ENCODE measurements at regions not wholly inside any gene's neighbourhood (a gene's known extent, or its start where the extent isn't known, plus 50 kb on each side); places are given as distances from the start of the nearest gene placed in this dataset.

DNA sequence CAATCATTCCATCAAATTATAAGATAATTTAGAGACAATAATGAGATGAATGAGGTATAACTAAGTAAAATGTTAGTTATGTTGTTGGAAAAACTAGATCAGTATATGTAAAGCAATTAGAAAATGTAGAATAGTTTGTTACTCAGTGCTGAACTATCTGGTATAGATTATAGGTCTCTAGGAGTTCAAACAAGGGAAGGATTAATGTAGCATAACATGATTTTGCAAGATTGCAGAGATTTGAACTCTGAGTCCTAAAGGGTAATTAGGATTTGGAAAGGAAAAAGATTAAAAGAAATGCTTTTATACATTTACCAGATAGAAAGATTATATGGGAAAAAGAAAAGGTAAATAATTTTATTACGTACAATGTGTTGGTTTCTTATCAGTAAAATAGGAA lies 246.3 kb downstream of the KCNC2 start:
- ATAC-seq (ENCODE audit: low FRiP score) = no peak
- no peak for DNase-seq
- H3K27ac ChIP-seq (ENCODE audit: low read depth in 1 of 2, low read length in 2 of 2) = no peak overlapping the region
- no peak overlapping the region for H3K4me3 ChIP-seq (ENCODE audit: low read length in 2 of 2)
- H3K36me3 ChIP-seq (ENCODE audit: control insufficient read depth in 1 of 2, insufficient read depth in 2 of 2, low read length in 1 of 2) = no peaks in the 10 kb centered on the region
- H3K27me3 ChIP-seq (ENCODE audit: control insufficient read depth in 1 of 2, insufficient read depth in 2 of 2, low read length in 1 of 2) = no peaks in the 10 kb centered on the region
- H3K9me3 ChIP-seq (ENCODE audit: control insufficient read depth, low read length) = no peaks in the 10 kb centered on the region
- no peaks in the 10 kb centered on the region for H3K4me1 ChIP-seq (ENCODE audit: control insufficient read depth in 1 of 2, insufficient read depth in 2 of 2, low read length in 2 of 2)
- intact Hi-C loops (cut with DNase I) = no loop called here
- 76 to 90% methylated on average over 1 of the region's 1 CpG for WGBS, 2 donors

DNA sequence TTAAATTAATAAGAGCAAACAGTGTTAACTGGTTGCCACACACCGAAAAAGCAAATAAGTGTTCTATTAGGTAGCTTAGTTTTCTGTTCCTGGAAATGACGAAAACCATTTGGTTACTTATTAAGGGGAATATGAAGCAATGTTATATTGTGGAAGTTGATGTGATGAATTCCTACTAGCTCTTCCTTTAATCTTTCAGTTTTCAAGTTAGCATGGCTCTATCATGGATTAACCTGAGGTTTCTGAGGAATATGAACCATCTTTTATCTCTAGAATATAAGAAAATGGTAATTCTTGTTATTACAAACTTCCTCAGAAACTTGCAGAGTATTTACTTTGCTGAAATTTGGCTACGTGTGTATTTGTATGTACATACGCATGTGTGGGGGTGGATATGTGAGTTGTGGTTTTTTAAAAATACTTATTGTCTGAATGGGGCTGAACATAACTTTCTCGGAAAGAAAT lies 245.7 kb downstream of the KCNC2 start:
- intact Hi-C loops (cut with DNase I) = no loop called here
- ATAC-seq (ENCODE audit: low FRiP score) (no peak), DNase-seq (no peak)
- 83 to 85% methylated on average over 5 of the region's 5 CpGs for WGBS, 2 donors
- H3K36me3 ChIP-seq (ENCODE audit: control insufficient read depth in 1 of 2, insufficient read depth in 2 of 2, low read length in 1 of 2) = no peaks in the 10 kb centered on the region
- no peaks in the 10 kb centered on the region for H3K27me3 ChIP-seq (ENCODE audit: control insufficient read depth in 1 of 2, insufficient read depth in 2 of 2, low read length in 1 of 2)
- H3K4me1 ChIP-seq (ENCODE audit: control insufficient read depth in 1 of 2, insufficient read depth in 2 of 2, low read length in 2 of 2) = no peaks in the 10 kb centered on the region
- H3K9me3 ChIP-seq (ENCODE audit: control insufficient read depth, low read length) = no peaks in the 10 kb centered on the region
- H3K4me3 ChIP-seq (ENCODE audit: low read length in 2 of 2) = no peak overlapping the region
- no peak overlapping the region for H3K27ac ChIP-seq (ENCODE audit: low read depth in 1 of 2, low read length in 2 of 2)

- 66 to 67% methylated on average over 2 of the region's 2 CpGs for WGBS, 2 donors
- no peaks in the 10 kb centered on the region for H3K27me3 ChIP-seq (ENCODE audit: control insufficient read depth in 1 of 2, insufficient read depth in 2 of 2, low read length in 1 of 2)
- no peak overlapping the region for H3K4me3 ChIP-seq (ENCODE audit: low read length in 2 of 2)
- no peaks in the 10 kb centered on the region for H3K4me1 ChIP-seq (ENCODE audit: control insufficient read depth in 1 of 2, insufficient read depth in 2 of 2, low read length in 2 of 2)
- no peak overlapping the region for H3K27ac ChIP-seq (ENCODE audit: low read depth in 1 of 2, low read length in 2 of 2)
- no peak for ATAC-seq (ENCODE audit: low FRiP score)
- H3K36me3 ChIP-seq (ENCODE audit: control insufficient read depth in 1 of 2, insufficient read depth in 2 of 2, low read length in 1 of 2) = no peaks in the 10 kb centered on the region
- H3K9me3 ChIP-seq (ENCODE audit: control insufficient read depth, low read length) = no peaks in the 10 kb centered on the region
- DNase-seq = no peak
- intact Hi-C loops (cut with DNase I) = no loop called here
Measured at GRCh38 chr12:74964390-74964789, 245.2 kb downstream of the KCNC2 start.

- no peak for ATAC-seq (ENCODE audit: low FRiP score)
- Histone ChIP-seq H3K4me1 (ENCODE audit: control insufficient read depth in 1 of 2, insufficient read depth in 2 of 2, low read length in 2 of 2) (no peaks in the 10 kb centered on the region), H3K27me3 (ENCODE audit: control insufficient read depth in 1 of 2, insufficient read depth in 2 of 2, low read length in 1 of 2) (no peaks in the 10 kb centered on the region), H3K27ac (ENCODE audit: low read depth in 1 of 2, low read length in 2 of 2) (no peak overlapping the region), H3K36me3 (ENCODE audit: control insufficient read depth in 1 of 2, insufficient read depth in 2 of 2, low read length in 1 of 2) (no peaks in the 10 kb centered on the region), H3K9me3 (ENCODE audit: control insufficient read depth, low read length) (no peaks in the 10 kb centered on the region), H3K4me3 (ENCODE audit: low read length in 2 of 2) (no peak overlapping the region)
- intact Hi-C loops (cut with DNase I) = no loop called here
- 40 to 52% methylated on average over 1 of the region's 1 CpG for WGBS, 2 donors
- DNase-seq = no peak
Measured at GRCh38 chr12:74971201-74971600, 238.4 kb downstream of the KCNC2 start.

- H3K36me3 ChIP-seq (ENCODE audit: control insufficient read depth in 1 of 2, insufficient read depth in 2 of 2, low read length in 1 of 2) = no peaks in the 10 kb centered on the region
- DNase-seq (no peak), ATAC-seq (ENCODE audit: low FRiP score) (no peak)
- 35 to 43% methylated on average over 5 of the region's 5 CpGs for WGBS, 2 donors
- no peaks in the 10 kb centered on the region for H3K4me1 ChIP-seq (ENCODE audit: control insufficient read depth in 1 of 2, insufficient read depth in 2 of 2, low read length in 2 of 2)
- H3K27me3 ChIP-seq (ENCODE audit: control insufficient read depth in 1 of 2, insufficient read depth in 2 of 2, low read length in 1 of 2) = no peaks in the 10 kb centered on the region
- intact Hi-C loops (cut with DNase I) = no loop called here
- H3K4me3 ChIP-seq (ENCODE audit: low read length in 2 of 2) = no peak overlapping the region
- no peaks in the 10 kb centered on the region for H3K9me3 ChIP-seq (ENCODE audit: control insufficient read depth, low read length)
- no peak overlapping the region for H3K27ac ChIP-seq (ENCODE audit: low read depth in 1 of 2, low read length in 2 of 2)
Measured at GRCh38 chr12:74977832-74978481, 231.7 kb downstream of the KCNC2 start.

DNA sequence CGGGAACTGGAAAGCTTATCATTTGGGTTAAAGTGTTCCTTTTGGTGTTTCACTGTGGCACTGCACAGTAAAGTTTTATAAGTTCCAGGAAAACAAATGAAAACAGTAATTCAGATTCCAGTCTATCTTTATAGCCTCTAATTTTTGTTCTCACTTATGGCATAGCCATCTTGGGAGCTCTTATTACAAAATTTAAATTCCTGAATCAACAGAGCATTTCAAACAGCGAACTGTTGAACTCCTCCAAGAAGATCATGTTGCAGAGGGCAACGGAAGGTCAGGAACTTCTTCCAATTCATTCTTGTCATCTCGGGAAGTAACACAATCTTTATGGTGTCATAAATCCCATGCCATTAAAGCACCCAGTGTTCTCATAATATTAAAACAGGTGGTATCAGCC lies 229.1 kb downstream of the KCNC2 start:
- H3K36me3 ChIP-seq (ENCODE audit: control insufficient read depth in 1 of 2, insufficient read depth in 2 of 2, low read length in 1 of 2) = no peaks in the 10 kb centered on the region
- no peaks in the 10 kb centered on the region for H3K27me3 ChIP-seq (ENCODE audit: control insufficient read depth in 1 of 2, insufficient read depth in 2 of 2, low read length in 1 of 2)
- no peaks in the 10 kb centered on the region for H3K4me1 ChIP-seq (ENCODE audit: control insufficient read depth in 1 of 2, insufficient read depth in 2 of 2, low read length in 2 of 2)
- ATAC-seq (ENCODE audit: low FRiP score) (no peak), DNase-seq (no peak)
- no peak overlapping the region for H3K4me3 ChIP-seq (ENCODE audit: low read length in 2 of 2)
- 3 to 6% methylated on average over 4 of the region's 4 CpGs for WGBS, 2 donors
- H3K9me3 ChIP-seq (ENCODE audit: control insufficient read depth, low read length) = no peaks in the 10 kb centered on the region
- no peak overlapping the region for H3K27ac ChIP-seq (ENCODE audit: low read depth in 1 of 2, low read length in 2 of 2)
- intact Hi-C loops (cut with DNase I) = no loop called here

- no peaks in the 10 kb centered on the region for H3K4me1 ChIP-seq (ENCODE audit: control insufficient read depth in 1 of 2, insufficient read depth in 2 of 2, low read length in 2 of 2)
- H3K27ac ChIP-seq (ENCODE audit: low read depth in 1 of 2, low read length in 2 of 2) = no peak overlapping the region
- ATAC-seq (ENCODE audit: low FRiP score) (no peak), DNase-seq (no peak)
- 43 to 69% methylated on average over 1 of the region's 1 CpG for WGBS, 2 donors
- no peaks in the 10 kb centered on the region for H3K36me3 ChIP-seq (ENCODE audit: control insufficient read depth in 1 of 2, insufficient read depth in 2 of 2, low read length in 1 of 2)
- intact Hi-C loops (cut with DNase I) = no loop called here
- H3K4me3 ChIP-seq (ENCODE audit: low read length in 2 of 2) = no peak overlapping the region
- H3K27me3 ChIP-seq (ENCODE audit: control insufficient read depth in 1 of 2, insufficient read depth in 2 of 2, low read length in 1 of 2) = no peaks in the 10 kb centered on the region
- no peaks in the 10 kb centered on the region for H3K9me3 ChIP-seq (ENCODE audit: control insufficient read depth, low read length)
Measured at GRCh38 chr12:74981541-74981940, 228.1 kb downstream of the KCNC2 start.

GRCh38 chr12:74983917-74984316 lies 225.7 kb downstream of the KCNC2 start:
- intact Hi-C loops (cut with DNase I) = no loop called here
- WGBS, 2 donors = 68 to 78% methylated on average over 3 of the region's 3 CpGs

DNA sequence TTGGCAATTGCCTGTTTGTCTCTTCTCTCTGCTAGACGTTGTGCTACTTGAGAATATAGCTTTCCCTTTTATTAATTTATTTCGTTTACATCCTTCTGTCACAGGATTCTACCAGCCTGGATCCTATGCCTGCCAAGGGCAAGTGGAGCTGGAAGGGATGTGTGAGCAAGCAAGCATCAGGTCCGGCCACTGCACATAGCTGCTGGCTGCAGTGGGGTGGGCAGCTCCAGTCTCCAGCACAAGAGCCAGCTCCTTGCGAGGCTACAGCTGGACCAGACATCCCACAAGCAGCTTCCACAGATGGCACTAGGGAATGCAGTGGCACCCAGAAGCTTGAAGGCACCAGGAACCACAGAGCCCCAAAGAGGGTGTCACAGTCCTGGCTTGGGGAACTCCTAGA lies 225.0 kb downstream of the KCNC2 start:
- ATAC-seq (ENCODE audit: low FRiP score) = peak; percentile 6
- H3K4me1 ChIP-seq (ENCODE audit: control insufficient read depth in 1 of 2, insufficient read depth in 2 of 2, low read length in 2 of 2) = no peaks in the 10 kb centered on the region
- no peaks in the 10 kb centered on the region for H3K36me3 ChIP-seq (ENCODE audit: control insufficient read depth in 1 of 2, insufficient read depth in 2 of 2, low read length in 1 of 2)
- peak in 1 of 2 donors; percentile 72 for DNase-seq
- intact Hi-C loops (cut with DNase I) = no loop called here
- no peaks in the 10 kb centered on the region for H3K9me3 ChIP-seq (ENCODE audit: control insufficient read depth, low read length)
- no peaks in the 10 kb centered on the region for H3K27me3 ChIP-seq (ENCODE audit: control insufficient read depth in 1 of 2, insufficient read depth in 2 of 2, low read length in 1 of 2)
- whole genome bisulfite sequencing, 2 donors = 56 to 62% methylated on average over 4 of the region's 4 CpGs
- H3K27ac ChIP-seq (ENCODE audit: low read depth in 1 of 2, low read length in 2 of 2) = no peak overlapping the region
- H3K4me3 ChIP-seq (ENCODE audit: low read length in 2 of 2) = no peak overlapping the region

More at GRCh38 chr12:74983917-74984316, 225.7 kb downstream of the KCNC2 start:
- Histone ChIP-seq H3K9me3 (ENCODE audit: control insufficient read depth, low read length) (no peaks in the 10 kb centered on the region), H3K27me3 (ENCODE audit: control insufficient read depth in 1 of 2, insufficient read depth in 2 of 2, low read length in 1 of 2) (no peaks in the 10 kb centered on the region), H3K4me3 (ENCODE audit: low read length in 2 of 2) (no peak overlapping the region), H3K36me3 (ENCODE audit: control insufficient read depth in 1 of 2, insufficient read depth in 2 of 2, low read length in 1 of 2) (no peaks in the 10 kb centered on the region), H3K27ac (ENCODE audit: low read depth in 1 of 2, low read length in 2 of 2) (no peak overlapping the region), H3K4me1 (ENCODE audit: control insufficient read depth in 1 of 2, insufficient read depth in 2 of 2, low read length in 2 of 2) (no peaks in the 10 kb centered on the region)
- no peak for ATAC-seq (ENCODE audit: low FRiP score)
- DNase-seq = no peak

All from aorta (tissue), 5 donors.